HG02870 (cell line): ENCODE measurements at regions not wholly inside any gene's neighbourhood (a gene's known extent, or its start where the extent isn't known, plus 50 kb on each side); places are given as distances from the start of the nearest gene placed in this dataset.

ENCODE experiments used
- ATAC-seq: cut with Tn5 transposase; IDR thresholded peaks from one replicate; pipeline ENCODE4 v1.9.1; 2021; ENCODE audit warnings: mild to moderate bottlenecking, moderate library complexity; ENCODE audit not compliant: unreplicated experiment

GRCh38 chr5:15215056-15215455, 284.9 kb upstream of the FBXL7 start:
- ATAC-seq = no peak

- no peak for ATAC-seq
These were observed 286.0 kb upstream of the FBXL7 start for GRCh38 chr5:15214010-15214409.

GRCh38 chr5:15209053-15209762, 290.8 kb upstream of the FBXL7 start:
- ATAC-seq = no peak

DNA sequence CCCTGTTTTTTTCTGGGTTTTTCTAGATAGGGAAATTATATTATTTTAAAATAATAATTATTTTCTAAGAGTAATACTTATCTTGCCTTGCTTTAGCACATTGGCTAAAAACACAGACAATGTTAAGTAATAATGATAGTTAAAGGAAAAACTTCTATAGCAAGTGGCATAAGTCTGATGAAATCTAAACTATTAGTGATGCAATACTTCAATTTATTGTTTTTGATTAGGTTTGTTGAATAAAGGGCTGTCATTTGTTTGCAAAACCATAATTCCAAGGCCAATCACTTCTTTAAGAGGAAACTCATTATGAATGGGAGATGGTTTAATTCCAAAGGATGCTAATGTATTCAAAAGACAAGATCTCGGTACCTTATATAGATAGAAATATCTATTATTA, 293.8 kb upstream of the FBXL7 start:
- ATAC-seq = no peak

GRCh38 chr5:15203376-15203775, 296.6 kb upstream of the FBXL7 start:
- no peak for ATAC-seq

DNA sequence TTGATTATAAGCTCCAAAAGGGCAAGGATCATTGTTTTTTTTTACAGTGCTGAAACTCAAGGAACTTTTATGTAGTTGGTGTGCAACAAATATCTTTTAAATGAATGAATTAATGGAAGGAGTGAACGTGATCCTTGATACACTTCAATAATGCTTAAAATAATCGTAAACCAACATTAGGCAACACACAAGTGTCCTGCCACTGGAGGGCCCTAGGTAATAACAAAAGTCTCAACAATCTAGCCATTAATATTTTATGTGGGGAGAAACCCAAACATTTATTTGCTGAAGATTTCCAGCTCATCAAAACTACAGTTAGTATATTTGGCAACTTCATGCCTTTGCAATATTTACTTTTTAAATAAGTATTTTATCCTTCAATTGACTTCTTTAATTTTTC, 309.0 kb upstream of the FBXL7 start:
- no peak for ATAC-seq

DNA sequence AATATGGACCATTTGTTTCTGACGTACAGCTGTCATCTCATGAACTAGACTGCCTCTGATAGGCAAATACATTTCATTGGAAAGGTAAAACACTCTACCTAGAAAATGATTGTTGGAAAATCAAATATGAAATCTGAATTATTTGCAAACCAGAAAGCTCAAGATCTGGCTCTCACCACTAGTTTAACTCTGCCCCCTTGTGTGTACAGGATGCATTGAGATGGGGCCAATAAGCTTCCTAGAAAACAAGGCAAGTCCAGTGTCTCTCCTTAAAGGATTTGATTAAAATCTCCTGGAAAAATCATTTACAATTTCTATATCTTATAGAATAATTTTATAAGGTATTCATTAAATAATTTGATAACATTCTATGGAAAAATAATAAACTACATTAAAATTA, 311.9 kb upstream of the ANKH start:
- ATAC-seq = no peak

DNA sequence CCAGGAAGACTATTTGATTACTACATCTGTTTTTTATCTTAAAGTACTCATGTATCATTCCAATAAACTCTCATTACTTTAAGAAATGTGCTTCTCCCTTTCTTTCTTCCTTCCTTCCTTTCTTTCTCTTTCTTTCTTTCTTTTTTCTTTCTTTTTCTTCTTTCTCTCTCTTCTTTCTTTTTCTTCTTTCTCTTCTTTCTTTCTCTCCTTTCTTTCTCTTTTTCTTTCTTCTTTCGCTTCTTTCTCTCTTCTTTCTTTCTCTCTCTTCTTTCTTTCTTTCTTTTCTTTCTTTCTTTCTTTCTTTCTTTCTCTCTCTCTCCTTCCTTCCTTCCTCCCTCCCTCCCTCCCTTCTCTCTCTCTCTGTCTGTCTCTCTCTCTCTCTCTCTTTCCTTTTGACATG, 298.6 kb upstream of the ANKH start:
- no peak for ATAC-seq

DNA sequence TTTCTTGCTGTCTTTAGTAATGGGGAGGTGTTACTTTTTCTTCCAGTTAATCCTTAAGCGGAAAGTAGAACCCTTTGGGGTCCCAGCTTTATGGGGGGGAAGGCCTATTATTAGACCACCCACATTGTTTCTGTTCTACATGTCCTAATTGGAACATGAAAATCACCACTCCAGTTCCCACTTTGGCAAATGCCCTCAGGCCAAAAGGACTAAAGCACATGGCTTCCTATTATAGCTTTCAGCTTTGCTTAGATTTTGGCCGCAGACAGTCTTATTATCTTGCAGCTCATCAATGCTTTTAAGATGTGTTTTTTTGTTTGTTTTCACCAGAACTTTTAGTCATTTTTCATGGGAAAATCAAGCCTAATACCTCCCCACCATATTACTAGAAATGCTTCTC, 296.8 kb upstream of the ANKH start:
- no peak for ATAC-seq

DNA sequence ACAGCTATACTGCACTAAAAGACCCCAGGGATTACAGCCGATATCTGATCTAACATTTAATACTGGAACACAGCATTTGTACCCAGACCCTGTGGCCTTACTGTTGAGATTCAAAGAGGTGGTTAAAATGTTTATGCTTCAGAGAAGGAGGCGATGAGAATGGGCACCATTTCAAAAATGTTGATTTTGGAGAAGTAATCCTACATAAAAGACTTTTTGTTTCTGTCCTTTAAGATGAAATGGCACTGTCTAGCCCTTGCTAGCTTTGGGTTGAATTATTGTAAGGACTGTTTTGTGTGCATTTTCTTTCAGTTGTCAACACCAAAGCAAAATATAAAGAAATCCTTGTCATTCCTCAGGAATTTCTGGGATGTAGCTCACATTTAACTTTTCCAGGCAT, 288.5 kb upstream of the ANKH start:
- ATAC-seq = no peak

DNA sequence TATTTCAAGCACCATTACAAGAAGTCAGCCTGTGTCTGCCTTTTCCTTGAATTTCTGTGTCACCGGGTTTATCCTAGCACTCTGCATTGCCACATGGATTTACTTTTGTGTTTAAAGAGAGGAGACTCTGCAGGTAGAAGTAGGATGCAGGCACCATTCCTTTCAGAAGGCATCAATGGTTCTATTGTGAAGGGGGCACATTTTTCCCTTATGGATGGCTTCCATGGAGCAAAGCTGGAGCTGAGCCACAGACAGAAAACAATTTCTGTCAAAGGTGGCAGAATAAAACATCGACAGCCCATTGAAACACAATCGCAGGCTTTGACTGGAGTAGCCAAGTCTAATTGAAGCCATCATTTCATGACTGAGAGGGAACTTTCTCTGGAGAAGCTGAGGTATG, 288.0 kb upstream of the ANKH start:
- no peak for ATAC-seq

GRCh38 chr5:15142458-15142857, 270.9 kb upstream of the ANKH start:
- no peak for ATAC-seq

DNA sequence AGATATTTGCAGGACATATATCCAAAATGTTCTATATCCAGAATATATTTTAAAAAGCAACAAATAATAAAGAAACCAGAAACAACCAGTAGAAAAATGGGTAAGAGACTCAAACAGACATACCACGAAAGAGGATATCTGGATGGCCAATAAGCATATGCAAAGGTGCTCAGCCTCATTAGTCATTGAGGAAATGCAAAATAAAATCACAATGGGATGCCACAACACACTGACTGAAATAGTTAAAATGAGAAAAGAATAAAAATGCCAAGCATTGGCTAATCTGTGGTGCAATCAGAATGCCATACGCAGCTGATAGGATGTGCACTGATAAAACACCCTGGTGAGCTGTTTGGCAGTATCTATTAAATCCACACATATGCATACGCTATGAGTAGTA, 265.8 kb upstream of the ANKH start:
- no peak for ATAC-seq

DNA sequence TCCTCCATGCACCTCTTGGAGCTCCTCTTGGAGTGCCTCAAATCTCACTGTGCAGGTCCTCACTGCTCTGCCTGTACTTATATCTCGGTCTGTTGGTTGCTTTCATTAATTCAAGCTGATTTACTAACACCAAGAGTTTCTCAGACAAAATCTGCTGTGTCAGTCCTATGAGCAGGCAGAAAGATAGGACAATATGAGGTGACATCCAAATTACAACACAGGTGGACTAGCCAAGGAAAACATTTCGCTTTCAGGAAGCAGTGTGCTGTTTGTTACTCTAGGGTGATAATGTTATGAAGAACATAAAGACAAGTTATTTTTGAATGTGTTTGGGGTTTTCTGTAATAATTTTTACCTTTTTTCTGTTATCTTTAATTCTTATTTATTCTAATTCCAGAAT, 264.1 kb upstream of the ANKH start:
- no peak for ATAC-seq

GRCh38 chr5:15133456-15133965, 261.9 kb upstream of the ANKH start:
- ATAC-seq = no peak

GRCh38 chr5:15132816-15133405, 261.3 kb upstream of the ANKH start:
- ATAC-seq = no peak

- ATAC-seq = no peak
These were observed 260.3 kb upstream of the ANKH start for GRCh38 chr5:15131909-15132308.

DNA sequence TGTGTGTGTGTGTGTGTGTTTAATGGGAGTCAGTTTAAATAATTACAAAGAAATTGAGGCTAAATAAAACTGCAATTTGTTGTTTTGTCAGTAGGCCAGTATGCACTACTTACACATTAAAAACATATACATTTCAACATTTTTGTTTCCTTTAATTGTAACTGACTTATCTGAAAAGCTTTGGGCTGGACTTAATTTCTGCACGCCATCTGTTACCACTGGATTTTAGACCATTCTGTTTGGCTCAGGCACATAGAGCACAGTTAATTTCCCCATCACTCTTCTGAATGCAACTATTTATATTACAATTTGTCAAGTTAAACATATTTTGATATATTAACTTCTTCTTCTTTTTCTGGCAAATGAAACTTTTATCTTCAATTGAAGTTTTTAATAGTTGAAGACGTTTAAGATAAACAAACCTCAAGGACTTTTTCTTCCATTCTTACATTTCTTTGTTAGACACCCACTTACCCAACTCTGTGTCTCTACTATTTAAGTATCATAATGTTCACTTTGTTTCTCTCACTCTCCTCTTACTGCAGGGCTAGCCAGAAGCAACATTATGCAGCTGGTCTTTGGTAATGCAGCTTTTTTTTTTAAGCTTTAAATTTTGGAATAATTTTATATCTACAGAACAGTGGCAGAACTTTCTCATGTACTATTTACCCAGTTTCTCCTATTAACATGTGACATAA, 253.4 kb upstream of the ANKH start:
- no peak for ATAC-seq

- ATAC-seq = no peak
These were observed 252.9 kb upstream of the ANKH start for GRCh38 chr5:15124461-15124860.

GRCh38 chr5:15117688-15118087, 246.1 kb upstream of the ANKH start:
- no peak for ATAC-seq

DNA sequence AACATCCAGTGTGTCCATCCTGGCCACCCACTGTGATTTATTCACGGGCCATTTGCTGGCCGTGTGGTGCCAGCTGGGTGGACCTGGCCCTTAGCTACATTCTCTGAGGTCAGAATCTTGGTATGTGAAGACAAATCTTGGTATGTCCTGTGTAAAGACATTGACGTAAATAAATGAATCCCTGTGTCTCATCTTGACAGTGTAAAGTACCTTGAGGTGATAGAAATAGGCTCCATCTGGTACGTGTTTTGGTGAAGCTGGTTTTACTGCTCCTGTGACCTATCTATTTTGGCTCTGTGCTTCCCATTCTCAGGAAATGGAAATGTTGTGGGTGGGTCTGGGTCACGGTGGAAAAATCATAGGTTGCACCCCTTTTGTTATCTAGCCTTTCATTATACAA, 245.4 kb upstream of the ANKH start:
- no peak for ATAC-seq
